ENCODE measurements at regions not wholly inside any gene's neighbourhood (a gene's known extent, or its start where the extent isn't known, plus 50 kb on each side); places are given as distances from the start of the nearest gene placed in this dataset.

GRCh38 chrX:69036674-69037573 is 128.3 kb downstream of the PJA1 start:
- Mint-ChIP-seq H3K9me3 (no peaks in the 10 kb centered on the region), H3K27me3 (no peaks in the 10 kb centered on the region), H3K36me3 (ENCODE audit: low read depth) (no peaks in the 10 kb centered on the region), H3K4me1 (no peaks in the 10 kb centered on the region), H3K4me3 (no peak overlapping the region), H3K27ac (no peak overlapping the region)
- CTCF ChIA-PET = no interaction called here
- POLR2A ChIA-PET = no interaction called here
- no peak for DNase-seq

- H3K27ac Mint-ChIP-seq = no peak overlapping the region
- no peaks in the 10 kb centered on the region for H3K36me3 Mint-ChIP-seq (ENCODE audit: low read depth)
- no peaks in the 10 kb centered on the region for H3K9me3 Mint-ChIP-seq
- no peak overlapping the region for H3K4me3 Mint-ChIP-seq
- ChIA-PET CTCF (no interaction called here), POLR2A (no interaction called here)
- no peaks in the 10 kb centered on the region for H3K4me1 Mint-ChIP-seq
- DNase-seq = no peak
- H3K27me3 Mint-ChIP-seq = no peaks in the 10 kb centered on the region
These were observed 130.8 kb downstream of the PJA1 start for GRCh38 chrX:69034451-69034850.

GRCh38 chrX:69033936-69034335 is 131.3 kb downstream of the PJA1 start:
- Mint-ChIP-seq H3K36me3 (ENCODE audit: low read depth) (no peaks in the 10 kb centered on the region), H3K4me3 (no peak overlapping the region), H3K27ac (no peak overlapping the region), H3K4me1 (no peaks in the 10 kb centered on the region), H3K27me3 (no peaks in the 10 kb centered on the region), H3K9me3 (no peaks in the 10 kb centered on the region)
- ChIA-PET CTCF (no interaction called here), POLR2A (no interaction called here)
- DNase-seq = no peak

GRCh38 chrX:69032601-69033000 is 132.7 kb downstream of the PJA1 start:
- DNase-seq = no peak
- Mint-ChIP-seq H3K27me3 (no peaks in the 10 kb centered on the region), H3K9me3 (no peaks in the 10 kb centered on the region), H3K4me3 (no peak overlapping the region), H3K36me3 (ENCODE audit: low read depth) (no peaks in the 10 kb centered on the region), H3K27ac (no peak overlapping the region), H3K4me1 (no peaks in the 10 kb centered on the region)
- POLR2A ChIA-PET = no interaction called here
- CTCF ChIA-PET = no interaction called here

GRCh38 chrX:69031971-69032391 is 133.3 kb downstream of the PJA1 start:
- Mint-ChIP-seq H3K27me3 (no peaks in the 10 kb centered on the region), H3K4me3 (no peak overlapping the region), H3K27ac (no peak overlapping the region), H3K4me1 (no peaks in the 10 kb centered on the region), H3K9me3 (no peaks in the 10 kb centered on the region), H3K36me3 (ENCODE audit: low read depth) (no peaks in the 10 kb centered on the region)
- DNase-seq = no peak
- POLR2A ChIA-PET = no interaction called here
- CTCF ChIA-PET = no interaction called here

- no peak for DNase-seq
- H3K9me3 Mint-ChIP-seq = no peaks in the 10 kb centered on the region
- POLR2A ChIA-PET = no interaction called here
- CTCF ChIA-PET = no interaction called here
- no peaks in the 10 kb centered on the region for H3K36me3 Mint-ChIP-seq (ENCODE audit: low read depth)
- no peak overlapping the region for H3K27ac Mint-ChIP-seq
- H3K4me3 Mint-ChIP-seq = no peak overlapping the region
- H3K4me1 Mint-ChIP-seq = no peaks in the 10 kb centered on the region
- no peaks in the 10 kb centered on the region for H3K27me3 Mint-ChIP-seq
These were observed 134.1 kb downstream of the PJA1 start for GRCh38 chrX:69031181-69031580.

- no peak for DNase-seq
- H3K4me3 Mint-ChIP-seq = no peak overlapping the region
- no peak overlapping the region for H3K27ac Mint-ChIP-seq
- H3K9me3 Mint-ChIP-seq = no peaks in the 10 kb centered on the region
- H3K36me3 Mint-ChIP-seq (ENCODE audit: low read depth) = no peaks in the 10 kb centered on the region
- ChIA-PET POLR2A (no interaction called here), CTCF (no interaction called here)
- H3K27me3 Mint-ChIP-seq = no peaks in the 10 kb centered on the region
- H3K4me1 Mint-ChIP-seq = no peaks in the 10 kb centered on the region
These were observed 135.5 kb downstream of the PJA1 start for GRCh38 chrX:69029771-69030170.

GRCh38 chrX:69028761-69029120 is 136.5 kb downstream of the PJA1 start:
- Mint-ChIP-seq H3K9me3 (no peaks in the 10 kb centered on the region), H3K36me3 (ENCODE audit: low read depth) (no peaks in the 10 kb centered on the region), H3K4me1 (no peaks in the 10 kb centered on the region), H3K27ac (no peak overlapping the region), H3K27me3 (no peaks in the 10 kb centered on the region), H3K4me3 (no peak overlapping the region)
- ChIA-PET CTCF (no interaction called here), POLR2A (no interaction called here)
- no peak for DNase-seq

GRCh38 chrX:69028006-69028760 is 137.1 kb downstream of the PJA1 start:
- POLR2A ChIA-PET = no interaction called here
- no peaks in the 10 kb centered on the region for H3K27me3 Mint-ChIP-seq
- H3K9me3 Mint-ChIP-seq = no peaks in the 10 kb centered on the region
- no peak overlapping the region for H3K27ac Mint-ChIP-seq
- H3K4me1 Mint-ChIP-seq = no peaks in the 10 kb centered on the region
- CTCF ChIA-PET = no interaction called here
- no peaks in the 10 kb centered on the region for H3K36me3 Mint-ChIP-seq (ENCODE audit: low read depth)
- DNase-seq = no peak
- H3K4me3 Mint-ChIP-seq = no peak overlapping the region

- ChIA-PET CTCF (no interaction called here), POLR2A (no interaction called here)
- Mint-ChIP-seq H3K4me1 (no peaks in the 10 kb centered on the region), H3K27me3 (no peaks in the 10 kb centered on the region), H3K9me3 (no peaks in the 10 kb centered on the region), H3K27ac (no peak overlapping the region), H3K4me3 (no peak overlapping the region), H3K36me3 (ENCODE audit: low read depth) (no peaks in the 10 kb centered on the region)
- no peak for DNase-seq
These were observed 137.9 kb downstream of the PJA1 start for GRCh38 chrX:69027181-69028005.

GRCh38 chrX:69025802-69026301 is 139.4 kb downstream of the PJA1 start:
- ChIA-PET CTCF (interaction anchor here (1.0 kb wide), 1 partner anchor 197 kb away, joined by 3 read pairs; the partner anchor contains the start of gene EFNB1), POLR2A (no interaction called here)
- Mint-ChIP-seq H3K27me3 (no peaks in the 10 kb centered on the region), H3K27ac (no peak overlapping the region), H3K4me1 (no peaks in the 10 kb centered on the region), H3K36me3 (ENCODE audit: low read depth) (no peaks in the 10 kb centered on the region), H3K4me3 (no peak overlapping the region), H3K9me3 (no peaks in the 10 kb centered on the region)
- DNase-seq = no peak

- POLR2A ChIA-PET = no interaction called here
- H3K4me3 Mint-ChIP-seq = no peak overlapping the region
- H3K4me1 Mint-ChIP-seq = no peaks in the 10 kb centered on the region
- no peaks in the 10 kb centered on the region for H3K27me3 Mint-ChIP-seq
- CTCF ChIA-PET = no interaction called here
- no peaks in the 10 kb centered on the region for H3K9me3 Mint-ChIP-seq
- no peak overlapping the region for H3K27ac Mint-ChIP-seq
- no peaks in the 10 kb centered on the region for H3K36me3 Mint-ChIP-seq (ENCODE audit: low read depth)
- DNase-seq = no peak
These were observed 140.3 kb downstream of the PJA1 start for GRCh38 chrX:69024931-69025330.

GRCh38 chrX:69024161-69024736 is 141.0 kb downstream of the PJA1 start:
- Mint-ChIP-seq H3K4me1 (no peaks in the 10 kb centered on the region), H3K27me3 (no peaks in the 10 kb centered on the region)
- POLR2A ChIA-PET = no interaction called here

More at GRCh38 chrX:69024161-69024736, 141.0 kb downstream of the PJA1 start:
- Mint-ChIP-seq H3K27ac (no peak overlapping the region), H3K4me3 (no peak overlapping the region), H3K36me3 (ENCODE audit: low read depth) (no peaks in the 10 kb centered on the region), H3K9me3 (no peaks in the 10 kb centered on the region)
- CTCF ChIA-PET = no interaction called here
- DNase-seq = no peak
